GM20000 (cell line): ENCODE measurements at regions not wholly inside any gene's neighbourhood (a gene's known extent, or its start where the extent isn't known, plus 50 kb on each side); places are given as distances from the start of the nearest gene placed in this dataset.
A peak's percentile ranks its signal among the peaks of the same experiment; 100 is the strongest.

Experiments
- DNase-seq: peaks from one replicate; pipeline ENCODE4 v3.0.0; 2012; ENCODE audit warnings: low spot score
- CTCF ChIP-seq: IDR thresholded peaks from 2 replicates; pipeline ENCODE4 v1.5.1; 2012; ENCODE audit warnings: mild to moderate bottlenecking, control low read depth; ENCODE audit errors: extremely low read depth, missing control alignments

- peak; percentile 19 for DNase-seq
- TF ChIP-seq CTCF: no peak
These were observed 461.0 kb upstream of the JARID2 start for GRCh38 chr6:14784596-14785492.

- DNase-seq: no peak
- no peak for TF ChIP-seq CTCF
These were observed 460.4 kb upstream of the JARID2 start for GRCh38 chr6:14785493-14785790.

- no peak for TF ChIP-seq CTCF
- no peak for DNase-seq
These were observed 459.9 kb upstream of the JARID2 start for GRCh38 chr6:14786008-14786407.

- no peak for DNase-seq
- TF ChIP-seq CTCF: no peak
These were observed 459.4 kb upstream of the JARID2 start for GRCh38 chr6:14786455-14786854.

GRCh38 chr6:14787250-14787649 lies 458.6 kb upstream of the JARID2 start:
- no peak for DNase-seq
- no peak for TF ChIP-seq CTCF

GRCh38 chr6:14787677-14788076 lies 458.2 kb upstream of the JARID2 start:
- no peak for TF ChIP-seq CTCF
- no peak for DNase-seq

GRCh38 chr6:14789996-14790395 lies 455.9 kb upstream of the JARID2 start:
- no peak for TF ChIP-seq CTCF
- DNase-seq: no peak
